Activated CD4-positive, alpha-beta T cell treated with anti-CD3 and anti-CD28 coated beads for 4 hours (primary cell): ENCODE measurements at regions not wholly inside any gene's neighbourhood (a gene's known extent, or its start where the extent isn't known, plus 50 kb on each side); places are given as distances from the start of the nearest gene placed in this dataset.

Experiments used
- DNase-seq, 2 donors: peaks; one replicate each; pipeline ENCODE4 v3.0.0-alpha.2; 2020

GRCh38 chr4:137663251-137664045, 131.2 kb upstream of the PCDH18 start:
- no peak for DNase-seq

- no peak for DNase-seq
These were observed 129.4 kb upstream of the PCDH18 start for GRCh38 chr4:137661693-137662092.

- no peak for DNase-seq
These were observed 127.9 kb upstream of the PCDH18 start for GRCh38 chr4:137660211-137660610.

GRCh38 chr4:137659431-137659830, 127.1 kb upstream of the PCDH18 start:
- DNase-seq, result no peak

- DNase-seq, result no peak
These were observed 124.4 kb upstream of the PCDH18 start for GRCh38 chr4:137656661-137657060.

GRCh38 chr4:137655302-137655701, 123.0 kb upstream of the PCDH18 start:
- no peak for DNase-seq

- DNase-seq, result no peak
These were observed 118.8 kb upstream of the PCDH18 start for GRCh38 chr4:137651128-137651527.

GRCh38 chr4:137649711-137650450, 117.6 kb upstream of the PCDH18 start:
- DNase-seq, result no peak

- no peak for DNase-seq
These were observed 116.2 kb upstream of the PCDH18 start for GRCh38 chr4:137648531-137648930.

GRCh38 chr4:137647375-137647774, 115.1 kb upstream of the PCDH18 start:
- DNase-seq, result no peak

- DNase-seq, result no peak
These were observed 111.9 kb upstream of the PCDH18 start for GRCh38 chr4:137644201-137644600.

- DNase-seq, result no peak
These were observed 109.2 kb upstream of the PCDH18 start for GRCh38 chr4:137641544-137641943.

GRCh38 chr4:137640838-137641158, 108.5 kb upstream of the PCDH18 start:
- no peak for DNase-seq

- DNase-seq, result no peak
These were observed 108.0 kb upstream of the PCDH18 start for GRCh38 chr4:137640156-137640837.

GRCh38 chr4:137638934-137639333, 106.6 kb upstream of the PCDH18 start:
- no peak for DNase-seq

GRCh38 chr4:137635601-137636000, 103.3 kb upstream of the PCDH18 start:
- DNase-seq, result no peak

- no peak for DNase-seq
These were observed 102.8 kb upstream of the PCDH18 start for GRCh38 chr4:137635108-137635507.

- no peak for DNase-seq
These were observed 100.5 kb upstream of the PCDH18 start for GRCh38 chr4:137632842-137633241.

- no peak for DNase-seq
These were observed 99.3 kb upstream of the PCDH18 start for GRCh38 chr4:137631605-137632004.

- DNase-seq, result no peak
These were observed 98.0 kb upstream of the PCDH18 start for GRCh38 chr4:137630252-137630651.

- no peak for DNase-seq
These were observed 95.6 kb upstream of the PCDH18 start for GRCh38 chr4:137627739-137628460.

- no peak for DNase-seq
These were observed 94.8 kb upstream of the PCDH18 start for GRCh38 chr4:137626942-137627738.
